ENCODE measurements at regions not wholly inside any gene's neighbourhood (a gene's known extent, or its start where the extent isn't known, plus 50 kb on each side); places are given as distances from the start of the nearest gene placed in this dataset.

DNA sequence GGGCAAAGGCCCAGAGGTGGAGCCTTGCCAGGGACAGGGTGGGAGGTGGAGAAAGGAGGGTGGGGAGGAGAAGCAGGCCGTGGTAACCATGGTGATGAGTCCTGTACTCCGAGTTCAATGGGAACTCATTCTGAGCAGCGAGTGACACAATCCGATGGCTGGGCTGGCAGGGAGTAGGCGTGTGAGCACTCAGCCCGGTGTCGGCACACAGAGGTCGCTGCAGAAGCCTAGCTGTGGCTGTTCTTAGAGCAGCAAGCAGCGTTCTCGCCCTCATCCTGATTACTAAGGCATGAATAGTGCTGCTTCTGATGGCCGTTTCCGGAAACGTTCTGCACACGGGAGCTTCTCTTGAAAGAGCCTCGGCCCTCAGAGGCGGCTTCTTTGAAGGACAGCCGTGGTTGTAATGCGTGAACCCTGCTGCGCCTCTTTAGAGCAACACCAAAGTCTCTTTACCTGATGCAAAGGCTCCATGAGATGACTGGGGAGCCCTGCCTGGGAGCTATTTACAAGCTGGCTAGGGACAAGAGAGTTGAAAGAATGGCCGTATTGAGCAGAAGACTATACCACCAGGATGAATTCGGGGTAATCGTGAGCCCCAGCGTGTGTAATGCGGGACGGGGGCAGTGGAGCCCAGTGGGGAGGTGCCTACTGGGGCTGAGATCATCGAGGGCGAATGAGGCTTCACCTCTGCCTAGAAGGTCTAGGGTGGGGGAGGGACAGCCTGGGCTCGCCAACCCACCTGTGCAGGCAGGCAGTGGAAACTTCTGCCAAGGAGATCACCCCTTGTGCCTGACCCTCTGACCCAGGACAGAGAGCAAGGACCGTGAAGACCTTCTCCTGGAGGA is 72.8 kb upstream of the PAX7 start:
- TF ChIP-seq, protein P1, sequence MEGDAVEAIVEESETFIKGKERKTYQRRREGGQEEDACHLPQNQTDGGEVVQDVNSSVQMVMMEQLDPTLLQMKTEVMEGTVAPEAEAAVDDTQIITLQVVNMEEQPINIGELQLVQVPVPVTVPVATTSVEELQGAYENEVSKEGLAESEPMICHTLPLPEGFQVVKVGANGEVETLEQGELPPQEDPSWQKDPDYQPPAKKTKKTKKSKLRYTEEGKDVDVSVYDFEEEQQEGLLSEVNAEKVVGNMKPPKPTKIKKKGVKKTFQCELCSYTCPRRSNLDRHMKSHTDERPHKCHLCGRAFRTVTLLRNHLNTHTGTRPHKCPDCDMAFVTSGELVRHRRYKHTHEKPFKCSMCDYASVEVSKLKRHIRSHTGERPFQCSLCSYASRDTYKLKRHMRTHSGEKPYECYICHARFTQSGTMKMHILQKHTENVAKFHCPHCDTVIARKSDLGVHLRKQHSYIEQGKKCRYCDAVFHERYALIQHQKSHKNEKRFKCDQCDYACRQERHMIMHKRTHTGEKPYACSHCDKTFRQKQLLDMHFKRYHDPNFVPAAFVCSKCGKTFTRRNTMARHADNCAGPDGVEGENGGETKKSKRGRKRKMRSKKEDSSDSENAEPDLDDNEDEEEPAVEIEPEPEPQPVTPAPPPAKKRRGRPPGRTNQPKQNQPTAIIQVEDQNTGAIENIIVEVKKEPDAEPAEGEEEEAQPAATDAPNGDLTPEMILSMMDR (IDR thresholded peaks at IDR 0.05; ENCODE audit: low read depth, low read length, missing control alignments): no peak
- in situ Hi-C loops (cut with HindIII; ENCODE audit: low sequenced_read_pairs): no loop called here
- no peak overlapping the region for H3K4me3 ChIP-seq (ENCODE audit: low read depth, low read length)
- no peak for DNase-seq (ENCODE audit: low read depth)

DNA sequence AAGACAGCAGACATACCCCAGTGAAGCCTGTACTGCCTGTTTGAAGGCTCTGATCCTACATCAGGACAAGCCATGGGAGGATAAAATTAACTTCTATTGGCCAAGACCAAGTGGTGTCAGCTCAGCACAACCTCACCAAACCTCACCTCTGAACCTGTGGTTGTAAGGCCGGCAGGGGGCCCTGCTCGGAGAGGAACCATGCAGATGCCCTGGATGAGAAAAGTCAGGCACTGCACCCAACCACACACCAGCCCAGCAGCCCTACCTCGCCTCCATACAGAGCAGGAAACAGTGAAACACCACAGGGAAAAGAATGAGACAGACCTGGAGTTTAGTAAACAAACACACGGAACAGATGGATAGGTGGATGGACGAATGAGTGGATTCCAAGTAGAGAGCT is 70.0 kb upstream of the PAX7 start:
- TF ChIP-seq, protein P1 (IDR thresholded peaks at IDR 0.05; ENCODE audit: low read depth, low read length, missing control alignments): no peak
- in situ Hi-C loops (cut with HindIII; ENCODE audit: low sequenced_read_pairs): no loop called here
- H3K4me3 ChIP-seq (ENCODE audit: low read depth, low read length): no peak overlapping the region
- DNase-seq (ENCODE audit: low read depth): no peak

DNA sequence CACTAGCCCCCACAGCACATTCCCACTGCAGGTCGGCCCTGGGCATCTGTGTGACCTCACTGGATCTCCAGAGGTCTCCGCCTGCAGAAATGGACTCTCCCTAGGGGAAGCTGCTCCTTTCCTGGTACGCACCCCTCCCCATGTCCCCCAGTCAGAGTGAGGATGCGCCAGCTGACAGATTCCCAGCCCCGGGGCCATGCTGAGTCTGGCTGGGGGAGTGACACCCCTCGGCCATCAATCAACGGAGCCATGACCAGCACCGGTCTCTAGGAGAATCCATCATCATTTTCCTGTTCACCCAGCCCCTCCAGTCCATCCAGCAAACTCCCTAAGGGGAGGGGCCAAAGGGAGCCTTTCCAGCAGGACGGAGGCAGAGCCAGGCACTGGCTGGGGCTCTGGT is 68.7 kb upstream of the PAX7 start:
- in situ Hi-C loops (cut with HindIII; ENCODE audit: low sequenced_read_pairs): no loop called here
- TF ChIP-seq, protein P1 (IDR thresholded peaks at IDR 0.05; ENCODE audit: low read depth, low read length, missing control alignments): no peak
- DNase-seq (ENCODE audit: low read depth): no peak
- no peak overlapping the region for H3K4me3 ChIP-seq (ENCODE audit: low read depth, low read length)

DNA sequence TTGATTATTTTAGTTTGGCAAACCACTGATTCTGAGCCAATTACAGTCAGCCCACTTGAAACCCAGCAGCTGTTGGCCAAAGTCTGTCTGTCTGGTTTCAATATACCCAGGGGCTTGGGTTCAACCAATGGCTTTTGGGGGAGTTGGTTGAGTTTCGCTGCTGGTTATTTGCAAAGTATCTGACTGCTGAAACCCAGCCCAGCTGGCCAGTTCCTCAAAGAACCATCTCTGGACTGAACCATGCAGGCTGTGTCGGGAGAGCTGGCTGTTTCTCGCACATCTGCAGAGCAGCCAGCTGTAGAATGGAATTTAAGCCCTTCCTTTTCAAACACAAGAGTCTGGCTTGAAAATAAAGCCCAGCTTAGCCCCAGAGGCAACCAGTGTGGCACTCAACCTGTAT is 66.0 kb upstream of the PAX7 start:
- DNase-seq (ENCODE audit: low read depth): no peak
- TF ChIP-seq, protein P1 (IDR thresholded peaks at IDR 0.05; ENCODE audit: low read depth, low read length, missing control alignments): no peak
- in situ Hi-C loops (cut with HindIII; ENCODE audit: low sequenced_read_pairs): no loop called here
- no peak overlapping the region for H3K4me3 ChIP-seq (ENCODE audit: low read depth, low read length)

DNA sequence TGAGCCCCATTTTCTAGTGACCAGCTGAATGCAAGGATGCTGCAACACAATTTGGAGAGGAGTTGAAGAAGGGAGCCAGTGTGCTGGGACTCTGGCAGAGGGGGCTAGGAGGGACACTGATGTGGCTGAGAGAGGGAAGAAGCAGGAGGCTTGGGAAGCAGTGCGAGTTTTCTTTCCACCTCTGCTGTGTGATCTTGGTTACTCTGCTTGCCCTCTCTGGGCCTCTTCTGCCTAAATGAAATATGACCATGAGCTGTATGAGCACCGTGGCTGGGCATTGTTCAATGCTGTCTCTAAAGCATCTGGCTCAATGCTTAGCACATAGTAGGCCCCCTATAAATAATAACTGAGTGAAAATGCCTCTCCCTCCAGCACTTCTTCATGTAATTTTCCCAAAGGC is 65.3 kb upstream of the PAX7 start:
- H3K4me3 ChIP-seq (ENCODE audit: low read depth, low read length): no peak overlapping the region
- TF ChIP-seq, protein P1 (IDR thresholded peaks at IDR 0.05; ENCODE audit: low read depth, low read length, missing control alignments): no peak
- in situ Hi-C loops (cut with HindIII; ENCODE audit: low sequenced_read_pairs): no loop called here
- DNase-seq (ENCODE audit: low read depth): no peak

DNA sequence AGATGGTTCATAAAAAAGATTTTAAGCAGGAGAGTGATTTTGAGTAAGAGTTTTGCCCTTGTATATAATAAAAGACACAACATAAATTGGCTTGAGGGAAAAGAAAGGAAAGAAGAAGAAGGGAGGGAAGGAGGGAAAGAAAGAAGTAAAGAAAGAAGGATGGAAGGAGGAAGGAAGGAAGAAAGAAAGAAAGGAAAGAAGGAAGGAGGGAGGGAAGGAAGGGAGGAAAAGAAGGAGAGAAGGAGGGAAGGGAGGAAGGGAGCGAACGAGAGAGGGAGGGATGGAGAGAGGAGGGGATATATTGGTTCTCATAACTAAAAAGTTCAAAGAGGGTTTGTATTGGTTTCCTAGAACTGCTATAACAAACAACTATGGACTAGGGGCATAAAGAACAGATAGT is 62.2 kb upstream of the PAX7 start:
- H3K4me3 ChIP-seq (ENCODE audit: low read depth, low read length): no peak overlapping the region
- DNase-seq (ENCODE audit: low read depth): no peak
- in situ Hi-C loops (cut with HindIII; ENCODE audit: low sequenced_read_pairs): no loop called here
- TF ChIP-seq, protein P1 (IDR thresholded peaks at IDR 0.05; ENCODE audit: low read depth, low read length, missing control alignments): no peak

Data from astrocyte of the cerebellum (primary cell).